HUES48 (cell line): ENCODE measurements at regions not wholly inside any gene's neighbourhood (a gene's known extent, or its start where the extent isn't known, plus 50 kb on each side); places are given as distances from the start of the nearest gene placed in this dataset.

Experiments
- H3K27ac ChIP-seq: one replicate; pipeline ENCODE4 v1.7.0; 2013; ENCODE audit warnings: low read depth, low read length, inconsistent platforms
- H3K27me3 ChIP-seq: 2 replicates; pipeline ENCODE4 v1.6.1; 2013; ENCODE audit warnings: mild to moderate bottlenecking, low read length; ENCODE audit not compliant: control insufficient read depth, insufficient read depth
- H3K36me3 ChIP-seq: 2 replicates; pipeline ENCODE4 v1.6.1; 2013; ENCODE audit warnings: low read length; ENCODE audit not compliant: control insufficient read depth, insufficient read depth
- H3K4me1 ChIP-seq: 2 replicates; pipeline ENCODE4 v1.6.1; 2013; ENCODE audit warnings: mild to moderate bottlenecking, low read length; ENCODE audit not compliant: control insufficient read depth, insufficient read depth
- H3K4me3 ChIP-seq: 2 replicates; pipeline ENCODE4 v1.5.1; 2013; ENCODE audit warnings: mild to moderate bottlenecking, low read depth, low read length
- H3K9ac ChIP-seq: 2 replicates; pipeline ENCODE4 v1.6.1; 2013; ENCODE audit warnings: mild to moderate bottlenecking, low read depth, low read length, moderate library complexity
- H3K9me3 ChIP-seq: 2 replicates; pipeline ENCODE4 v1.6.1; 2013; ENCODE audit warnings: low read length; ENCODE audit not compliant: control insufficient read depth, insufficient read depth

DNA sequence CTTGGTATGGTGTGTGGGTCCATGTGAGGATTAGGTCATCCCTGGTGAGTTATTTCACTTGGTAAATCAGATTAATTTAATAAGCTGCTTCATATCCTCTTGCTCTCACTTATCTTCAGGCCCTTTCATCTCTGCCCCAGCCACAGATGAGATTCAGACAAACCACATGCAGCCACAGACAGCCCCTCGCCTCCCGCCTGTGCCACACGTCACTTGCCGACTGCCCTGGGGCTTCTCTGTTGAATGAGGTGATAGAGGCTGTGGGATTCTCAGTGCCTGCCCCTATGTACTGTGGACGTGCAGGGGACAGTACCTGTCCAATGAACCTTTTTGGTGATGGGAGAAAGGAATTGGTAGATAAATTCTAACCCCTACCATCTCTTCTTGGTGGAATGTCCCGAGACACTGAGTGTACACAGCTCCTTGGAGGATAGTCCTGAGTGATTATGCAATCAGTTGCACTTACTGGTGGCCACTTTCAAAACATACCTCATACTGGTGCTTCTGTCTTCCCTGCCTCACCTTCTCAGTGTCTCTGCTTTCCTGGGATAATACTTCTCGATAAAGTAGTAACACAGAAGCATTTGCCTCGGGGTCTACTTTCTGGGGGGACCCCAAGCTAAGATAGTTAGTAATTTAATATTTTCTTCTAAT is 248.7 kb downstream of the TTC6 start:
- no peak overlapping the region for H3K4me3 ChIP-seq
- H3K27ac ChIP-seq: no peak overlapping the region
- no peaks in the 10 kb centered on the region for H3K9me3 ChIP-seq
- H3K9ac ChIP-seq: no peak overlapping the region
- H3K36me3 ChIP-seq: no peaks in the 10 kb centered on the region
- H3K27me3 ChIP-seq: no peaks in the 10 kb centered on the region
- no peaks in the 10 kb centered on the region for H3K4me1 ChIP-seq

DNA sequence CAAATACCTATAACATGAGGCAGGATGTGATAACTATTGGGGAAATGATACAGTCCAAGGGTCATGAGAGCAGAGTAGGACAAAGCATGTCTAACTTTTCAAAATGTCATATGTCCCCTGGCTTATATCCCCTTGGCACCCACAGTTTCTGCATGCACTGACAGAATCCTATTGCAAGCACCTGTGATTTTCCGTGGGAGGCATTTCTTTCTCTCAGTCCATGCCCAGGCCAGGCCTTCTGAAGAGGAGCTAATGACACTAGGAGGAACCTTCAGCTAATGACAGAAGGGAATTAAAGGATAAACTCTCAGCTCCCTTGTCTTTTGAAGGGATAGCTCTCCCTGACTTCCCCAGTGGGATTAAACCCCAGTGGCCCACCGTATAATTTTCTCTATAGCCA is 249.2 kb downstream of the TTC6 start:
- no peaks in the 10 kb centered on the region for H3K36me3 ChIP-seq
- no peaks in the 10 kb centered on the region for H3K9me3 ChIP-seq
- H3K9ac ChIP-seq: no peak overlapping the region
- H3K27ac ChIP-seq: no peak overlapping the region
- H3K4me3 ChIP-seq: no peak overlapping the region
- no peaks in the 10 kb centered on the region for H3K4me1 ChIP-seq
- no peaks in the 10 kb centered on the region for H3K27me3 ChIP-seq

DNA sequence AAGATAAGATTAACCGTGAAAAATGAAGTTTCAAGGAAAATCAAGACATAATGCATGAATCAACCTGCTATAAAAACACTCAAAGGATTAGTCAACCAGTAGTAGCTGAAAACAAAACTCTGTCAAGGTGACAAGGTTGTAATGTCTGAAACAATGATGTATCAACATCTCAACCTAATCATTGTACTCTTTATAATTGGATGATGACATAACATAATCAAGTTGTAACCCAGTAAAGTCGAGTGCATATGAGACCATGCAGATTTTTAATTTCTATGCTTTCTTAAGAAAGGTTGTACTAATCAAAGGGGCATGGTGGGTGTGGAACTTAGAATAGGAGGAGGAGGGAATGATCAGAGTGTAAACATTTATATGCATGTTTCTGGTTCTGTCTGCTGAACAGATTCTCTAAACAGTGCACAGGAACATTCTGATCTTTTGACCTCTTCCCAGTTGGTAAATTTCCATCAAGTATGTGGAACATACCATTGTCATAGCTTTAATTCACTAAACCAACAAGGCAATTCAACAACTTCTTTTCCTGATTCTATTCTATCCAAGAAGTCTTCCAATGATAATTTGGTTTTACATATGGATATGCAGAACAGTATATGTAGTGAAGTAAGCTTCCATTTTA is 253.7 kb downstream of the TTC6 start:
- Histone ChIP-seq H3K4me3 (no peak overlapping the region), H3K27ac (no peak overlapping the region), H3K36me3 (no peaks in the 10 kb centered on the region), H3K27me3 (no peaks in the 10 kb centered on the region), H3K9ac (no peak overlapping the region), H3K9me3 (no peaks in the 10 kb centered on the region), H3K4me1 (no peaks in the 10 kb centered on the region)

DNA sequence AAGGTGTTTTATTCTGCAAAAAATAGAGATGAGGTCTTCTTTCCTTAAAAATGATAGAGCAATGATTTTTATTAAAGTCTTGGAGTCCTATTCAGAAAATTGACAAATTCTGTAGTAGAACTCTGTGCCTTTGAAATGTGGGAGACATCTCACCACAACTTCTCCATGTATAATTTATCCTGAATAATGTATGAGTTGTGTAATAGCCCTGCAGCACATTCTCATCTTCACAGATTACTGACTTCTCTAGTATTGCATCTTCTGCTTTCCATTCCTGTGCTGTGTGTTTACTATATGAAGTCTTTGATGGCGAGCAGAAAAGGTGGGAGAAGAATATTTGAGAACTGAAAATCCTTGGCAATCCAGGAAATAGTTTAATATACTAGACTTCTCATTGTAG is 255.6 kb downstream of the TTC6 start:
- no peaks in the 10 kb centered on the region for H3K9me3 ChIP-seq
- no peak overlapping the region for H3K27ac ChIP-seq
- no peaks in the 10 kb centered on the region for H3K4me1 ChIP-seq
- no peak overlapping the region for H3K9ac ChIP-seq
- H3K36me3 ChIP-seq: no peaks in the 10 kb centered on the region
- no peaks in the 10 kb centered on the region for H3K27me3 ChIP-seq
- H3K4me3 ChIP-seq: no peak overlapping the region

DNA sequence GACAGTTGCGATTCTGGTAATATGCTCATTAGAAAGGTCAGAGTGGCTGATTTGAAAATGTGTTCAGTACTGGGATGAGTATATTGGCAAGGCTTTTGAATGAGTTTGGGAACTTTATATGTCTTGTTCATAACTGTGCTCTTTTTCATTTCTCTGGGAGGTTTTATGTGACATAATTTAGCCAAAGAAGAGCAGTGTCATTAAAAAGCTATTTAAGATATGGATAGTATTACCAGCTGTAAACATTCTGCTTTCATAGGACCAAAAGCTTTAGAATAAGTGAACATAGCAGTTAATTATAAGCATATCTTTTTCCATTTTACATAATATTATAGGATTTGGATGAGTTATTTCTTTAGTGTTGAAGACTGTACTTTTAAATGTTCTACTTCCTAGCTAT is 260.4 kb downstream of the TTC6 start:
- H3K36me3 ChIP-seq: no peaks in the 10 kb centered on the region
- no peaks in the 10 kb centered on the region for H3K9me3 ChIP-seq
- no peak overlapping the region for H3K9ac ChIP-seq
- H3K4me1 ChIP-seq: no peaks in the 10 kb centered on the region
- H3K4me3 ChIP-seq: no peak overlapping the region
- H3K27me3 ChIP-seq: no peaks in the 10 kb centered on the region
- H3K27ac ChIP-seq: no peak overlapping the region

DNA sequence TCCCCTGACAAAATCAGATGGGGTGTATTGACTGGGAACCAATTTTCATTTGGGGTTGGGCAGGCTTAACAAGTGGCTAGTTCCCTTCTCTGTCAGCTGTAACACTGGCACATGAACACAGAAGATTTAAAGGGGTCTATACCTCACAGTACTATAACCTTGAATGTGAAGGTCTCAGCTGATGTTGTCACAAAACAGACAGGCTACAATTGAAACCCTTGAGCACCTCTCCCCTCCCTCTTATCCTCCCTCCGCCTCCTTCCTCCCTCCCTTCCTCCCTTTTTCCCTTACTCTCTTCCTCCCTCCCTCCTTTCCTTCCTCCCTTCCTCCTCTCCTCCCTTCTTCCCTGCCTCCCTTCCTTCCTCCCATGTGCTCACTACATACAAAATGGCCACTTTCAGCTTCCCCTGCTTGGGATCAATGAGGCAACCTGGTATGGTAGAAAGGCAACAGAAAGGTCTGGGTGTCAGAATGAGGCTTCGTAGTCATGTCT is 262.4 kb downstream of the TTC6 start:
- Histone ChIP-seq H3K4me1 (no peaks in the 10 kb centered on the region), H3K36me3 (no peaks in the 10 kb centered on the region), H3K27me3 (no peaks in the 10 kb centered on the region), H3K27ac (no peak overlapping the region), H3K4me3 (no peak overlapping the region), H3K9ac (no peak overlapping the region), H3K9me3 (no peaks in the 10 kb centered on the region)

DNA sequence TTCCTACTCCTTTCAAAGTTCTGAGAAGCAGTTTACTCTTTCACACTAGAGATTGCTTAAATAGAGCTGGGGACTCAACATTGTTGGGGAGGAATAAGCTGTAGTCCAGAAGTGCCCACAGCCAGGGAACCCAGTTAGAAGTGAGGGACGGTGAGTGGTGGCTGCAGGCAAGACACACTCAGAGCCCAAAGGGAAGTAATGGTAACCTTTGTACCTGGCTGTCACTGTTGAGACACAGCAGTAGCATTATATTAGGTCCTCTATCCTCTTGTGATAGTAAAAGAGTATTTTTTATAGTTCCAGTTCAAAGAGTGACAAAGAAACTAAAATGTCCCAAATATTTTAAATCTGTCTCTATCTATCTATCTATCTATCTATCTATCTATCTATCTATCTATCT is 263.3 kb downstream of the TTC6 start:
- H3K27ac ChIP-seq: no peak overlapping the region
- no peaks in the 10 kb centered on the region for H3K27me3 ChIP-seq
- H3K4me3 ChIP-seq: no peak overlapping the region
- H3K9me3 ChIP-seq: no peaks in the 10 kb centered on the region
- no peak overlapping the region for H3K9ac ChIP-seq
- H3K36me3 ChIP-seq: no peaks in the 10 kb centered on the region
- no peaks in the 10 kb centered on the region for H3K4me1 ChIP-seq

DNA sequence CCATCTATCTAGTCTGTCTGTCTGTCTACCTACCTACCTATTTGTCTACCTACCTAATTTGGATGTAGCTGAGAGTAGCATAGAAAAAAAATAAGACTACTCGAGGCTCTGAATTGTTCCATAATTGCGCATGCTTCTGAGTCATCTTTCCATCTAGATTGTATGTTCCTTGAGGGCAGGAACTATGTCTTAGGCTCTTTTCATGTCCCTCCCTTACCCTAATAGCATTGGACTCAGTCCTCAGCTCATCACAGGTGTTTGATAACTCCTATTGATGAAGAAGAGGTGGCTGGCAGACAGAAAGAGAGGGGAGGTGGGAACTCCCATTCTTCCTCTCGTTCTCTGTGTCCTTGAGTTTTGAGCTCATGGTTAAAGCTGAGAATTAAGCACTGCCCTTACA is 263.7 kb downstream of the TTC6 start:
- Histone ChIP-seq H3K27ac (no peak overlapping the region), H3K9ac (no peak overlapping the region), H3K4me3 (no peak overlapping the region), H3K27me3 (no peaks in the 10 kb centered on the region), H3K36me3 (no peaks in the 10 kb centered on the region), H3K9me3 (no peaks in the 10 kb centered on the region), H3K4me1 (no peaks in the 10 kb centered on the region)

DNA sequence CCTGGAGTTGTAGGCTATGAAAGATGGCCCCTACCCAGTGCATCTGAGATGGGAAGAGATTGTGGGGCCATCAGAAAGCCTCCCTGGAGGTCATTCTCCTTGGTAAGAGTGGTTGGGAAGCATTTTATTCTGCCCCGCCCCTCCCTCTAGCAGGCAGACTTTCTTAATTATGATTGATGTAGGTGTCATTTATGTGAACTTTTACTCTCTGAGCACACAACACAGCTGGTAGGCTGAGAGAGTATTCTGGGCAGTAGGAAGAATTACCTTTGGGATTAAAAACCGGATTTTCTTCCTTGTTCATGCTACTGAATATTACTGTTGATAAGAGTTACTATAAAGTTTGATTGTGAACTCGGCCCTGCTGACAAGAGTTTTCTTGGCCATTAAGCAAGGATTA is 266.8 kb downstream of the TTC6 start:
- H3K4me1 ChIP-seq: no peaks in the 10 kb centered on the region
- no peak overlapping the region for H3K9ac ChIP-seq
- no peaks in the 10 kb centered on the region for H3K36me3 ChIP-seq
- H3K27me3 ChIP-seq: no peaks in the 10 kb centered on the region
- no peaks in the 10 kb centered on the region for H3K9me3 ChIP-seq
- no peak overlapping the region for H3K4me3 ChIP-seq
- H3K27ac ChIP-seq: no peak overlapping the region

DNA sequence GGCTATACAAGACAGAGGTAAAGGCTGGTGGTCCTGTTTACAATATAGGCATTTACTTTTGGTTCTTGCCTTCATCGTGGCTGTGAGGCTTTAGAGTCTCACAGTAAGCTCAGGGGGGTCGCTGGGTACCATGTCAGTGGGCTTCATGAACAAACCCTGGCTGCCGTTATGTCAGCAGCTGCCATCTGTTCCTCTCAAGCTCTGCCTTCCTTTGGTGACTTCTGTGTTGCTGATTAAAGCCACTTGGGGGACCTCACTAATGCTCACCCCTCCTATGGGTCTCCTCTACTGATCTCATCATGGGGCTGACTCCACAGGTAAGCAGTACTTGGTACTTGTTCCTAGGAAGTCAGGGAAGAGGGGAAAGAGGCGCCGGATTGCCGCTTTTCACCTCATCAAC is 268.7 kb downstream of the TTC6 start:
- H3K4me1 ChIP-seq: no peaks in the 10 kb centered on the region
- no peak overlapping the region for H3K4me3 ChIP-seq
- no peaks in the 10 kb centered on the region for H3K27me3 ChIP-seq
- no peak overlapping the region for H3K27ac ChIP-seq
- H3K36me3 ChIP-seq: no peaks in the 10 kb centered on the region
- no peak overlapping the region for H3K9ac ChIP-seq
- no peaks in the 10 kb centered on the region for H3K9me3 ChIP-seq

DNA sequence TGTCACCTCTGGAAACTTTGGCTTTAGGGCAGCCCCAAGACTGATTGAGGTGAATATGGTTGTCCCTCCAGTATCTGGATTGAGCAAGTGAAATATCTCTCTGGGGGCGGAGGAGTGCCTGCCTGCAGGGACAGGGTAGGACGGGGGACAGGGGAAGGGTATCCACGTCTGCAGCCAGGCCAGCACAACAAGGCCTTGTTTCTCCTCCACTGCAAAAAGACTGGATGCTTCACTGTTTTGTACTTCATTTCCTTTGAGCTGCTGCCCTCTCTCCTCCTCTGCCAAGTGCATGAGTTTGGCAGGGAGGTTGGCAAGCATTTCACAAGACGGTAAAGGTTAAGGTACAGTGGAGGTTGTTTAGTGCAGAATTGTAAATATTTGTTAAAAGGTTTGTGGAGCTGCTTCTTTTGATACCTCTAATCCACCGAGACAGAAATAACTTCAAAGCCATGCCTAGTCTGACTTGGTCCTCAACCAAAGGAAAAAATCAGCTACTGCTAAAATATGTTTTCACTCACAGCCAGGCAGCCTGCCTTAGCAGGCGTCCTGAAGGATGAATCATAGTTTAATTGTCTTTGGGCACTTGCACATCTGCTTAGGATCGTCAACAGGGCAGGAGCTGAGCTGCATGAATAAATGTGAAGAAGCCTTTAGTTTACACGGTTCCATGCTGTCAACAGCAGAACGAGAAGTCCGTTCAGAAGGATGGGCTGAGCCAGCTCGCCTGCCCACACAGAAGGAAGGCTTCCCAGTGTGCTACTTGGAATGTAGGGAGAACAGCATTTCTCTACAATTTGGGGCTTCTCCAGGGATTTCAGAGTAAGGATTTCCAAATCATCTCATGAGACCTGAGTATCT is 269.7 kb downstream of the TTC6 start:
- Histone ChIP-seq H3K4me1 (peaks cover 6% of the 10 kb centered on the region; the same call in 1 of the 2 replicates), H3K36me3 (no peaks in the 10 kb centered on the region), H3K4me3 (no peak overlapping the region), H3K27me3 (no peaks in the 10 kb centered on the region), H3K27ac (no peak overlapping the region), H3K9ac (no peak overlapping the region), H3K9me3 (no peaks in the 10 kb centered on the region)
